ENCODE measurements at regions not wholly inside any gene's neighbourhood (a gene's known extent, or its start where the extent isn't known, plus 50 kb on each side); places are given as distances from the start of the nearest gene placed in this dataset.

- dilution Hi-C loops (cut with HindIII; ENCODE audit: low sequenced_read_pairs, unreplicated experiment): no loop called here
- Histone ChIP-seq H2BK120ac (ENCODE audit: low read depth, low read length) (no peak overlapping the region), H3K23ac (ENCODE audit: low read depth, low read length) (no peak overlapping the region), H3K4me2 (ENCODE audit: low read depth, low read length) (no peak overlapping the region), H3K9ac (ENCODE audit: low read depth, low read length) (no peak overlapping the region), H3K79me1 (ENCODE audit: low read depth in 1 of 2, low read length in 2 of 2) (no peaks in the 10 kb centered on the region; a peak in 1 of 4 replicates), H3K14ac (replicated peaks; ENCODE audit: low read depth, low read length) (no peak overlapping the region), H3K4me3 (ENCODE audit: insufficient read depth, low read depth, low read length) (no peak overlapping the region), H3K4me1 (ENCODE audit: control insufficient read depth, insufficient read depth, low read length) (peaks cover 2% of the 10 kb centered on the region; the same call in 1 of the 2 replicates), H4K91ac (ENCODE audit: insufficient read depth, low read depth, low read length) (no peak overlapping the region), H3K36me3 (ENCODE audit: control insufficient read depth, insufficient read depth, low read length) (no peaks in the 10 kb centered on the region), H3K4ac (ENCODE audit: low read depth, low read length) (no peak overlapping the region), H2BK5ac (ENCODE audit: low read depth, low read length, poor library complexity, severe bottlenecking) (no peak overlapping the region), H3K9me1 (ENCODE audit: insufficient read depth, low read length) (no peaks in the 10 kb centered on the region), H4K5ac (ENCODE audit: low read depth, low read length) (no peak overlapping the region), H2BK15ac (ENCODE audit: low read depth, low read length) (no peak overlapping the region), H3K27ac (ENCODE audit: insufficient read depth, low read length) (no peak overlapping the region), H3K56ac (ENCODE audit: extremely low read depth, insufficient read depth, low read length) (no peak overlapping the region), H2AK5ac (ENCODE audit: low read depth, low read length) (no peak overlapping the region), H3K9me3 (ENCODE audit: control insufficient read depth, insufficient read depth, low read length) (no peaks in the 10 kb centered on the region), H2AFZ (replicated peaks; ENCODE audit: low read length, poor library complexity) (no peak overlapping the region), H3K27me3 (ENCODE audit: control insufficient read depth, insufficient read depth, low read length) (no peaks in the 10 kb centered on the region), H4K8ac (ENCODE audit: low read depth in 2 of 2, low read length in 2 of 2) (no peak overlapping the region), H3K18ac (ENCODE audit: low read depth, low read length) (no peak overlapping the region), H4K20me1 (ENCODE audit: insufficient read depth, low read length) (no peaks in the 10 kb centered on the region), H2BK20ac (ENCODE audit: low read depth, low read length) (no peak overlapping the region), H2AK9ac (replicated peaks; ENCODE audit: low read depth, low read length, poor library complexity) (no peak overlapping the region)
- in situ Hi-C loops (cut with MboI; ENCODE audit: low sequenced_read_pairs): loop anchor here (25.0 kb wide), 1 partner anchor 1612 kb away; no protein-coding TSS in a partner anchor
- WGBS, 2 experiments (ENCODE audit: extremely low coverage in 2 of 2, insufficient read length in 1 of 2): no CpG with 5 or more reads among the region's 2 CpGs
- no TSS peak for BruUV-seq (replicated peaks)
- ChIA-PET POLR2A (ENCODE audit: unreplicated experiment) (no interaction called here), CTCF (no interaction called here)
- peak; percentile 8 for DNase-seq
- ATAC-seq (ENCODE audit: low read depth): no peak
- intact Hi-C loops (cut with micrococcal nuclease): no loop called here
- no peak for TF ChIP-seq CHD1 (IDR thresholded peaks at IDR 0.05; ENCODE audit: low read depth, low read length)
- TF ChIP-seq CEBPB (IDR thresholded peaks at IDR 0.05; ENCODE audit: low read depth, low read length): 0 out of 2 replicates have a peak, but pooled peaks have one; percentile 11
Measured at GRCh38 chr5:93924628-93925027, 183.2 kb upstream of the POU5F2 start.
